Fibroblast of lung (primary cell): ENCODE measurements at regions not wholly inside any gene's neighbourhood (a gene's known extent, or its start where the extent isn't known, plus 50 kb on each side); places are given as distances from the start of the nearest gene placed in this dataset.

Source experiments
- EZH2 ChIP-seq: IDR thresholded peaks from 2 replicates; pipeline ENCODE4 v1.5.1; 2012; ENCODE audit warnings: low read length, control low read depth, mild to moderate bottlenecking; ENCODE audit errors: missing control alignments
- TF ChIP-seq, protein P1 (sequence below), 2 donors: IDR thresholded peaks in 1 of 2; conservative IDR thresholded peaks in 1 of 2; 1 replicate in 1 of 2; 2 replicates in 1 of 2; pipeline ENCODE4 v1.5.1; 2011 to 2012; ENCODE audit warnings: low read length in 2 of 2, control low read depth in 1 of 2, inconsistent platforms in 1 of 2, low read depth in 1 of 2, mild to moderate bottlenecking in 1 of 2

DNA sequence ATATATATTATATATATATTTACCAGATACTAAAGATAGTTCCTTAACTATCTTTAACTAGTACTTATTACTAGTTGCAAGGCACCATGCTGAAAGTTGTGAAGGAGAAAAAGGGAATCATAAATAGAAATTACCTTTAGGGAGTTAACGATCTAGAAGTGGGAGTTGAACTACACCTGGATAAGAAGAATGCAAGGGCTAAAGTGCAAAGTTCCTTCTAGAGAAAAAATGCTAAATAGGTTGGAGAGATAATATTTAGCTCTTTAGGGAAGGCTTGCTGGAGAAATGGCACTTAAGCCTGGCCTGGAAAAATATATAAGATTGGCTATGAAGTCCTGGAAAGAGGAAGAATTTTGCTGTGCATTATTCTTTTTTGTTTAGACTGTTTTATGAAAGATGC lies 130.6 kb upstream of the IGSF10 start:
- TF ChIP-seq, protein P1, sequence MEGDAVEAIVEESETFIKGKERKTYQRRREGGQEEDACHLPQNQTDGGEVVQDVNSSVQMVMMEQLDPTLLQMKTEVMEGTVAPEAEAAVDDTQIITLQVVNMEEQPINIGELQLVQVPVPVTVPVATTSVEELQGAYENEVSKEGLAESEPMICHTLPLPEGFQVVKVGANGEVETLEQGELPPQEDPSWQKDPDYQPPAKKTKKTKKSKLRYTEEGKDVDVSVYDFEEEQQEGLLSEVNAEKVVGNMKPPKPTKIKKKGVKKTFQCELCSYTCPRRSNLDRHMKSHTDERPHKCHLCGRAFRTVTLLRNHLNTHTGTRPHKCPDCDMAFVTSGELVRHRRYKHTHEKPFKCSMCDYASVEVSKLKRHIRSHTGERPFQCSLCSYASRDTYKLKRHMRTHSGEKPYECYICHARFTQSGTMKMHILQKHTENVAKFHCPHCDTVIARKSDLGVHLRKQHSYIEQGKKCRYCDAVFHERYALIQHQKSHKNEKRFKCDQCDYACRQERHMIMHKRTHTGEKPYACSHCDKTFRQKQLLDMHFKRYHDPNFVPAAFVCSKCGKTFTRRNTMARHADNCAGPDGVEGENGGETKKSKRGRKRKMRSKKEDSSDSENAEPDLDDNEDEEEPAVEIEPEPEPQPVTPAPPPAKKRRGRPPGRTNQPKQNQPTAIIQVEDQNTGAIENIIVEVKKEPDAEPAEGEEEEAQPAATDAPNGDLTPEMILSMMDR (conservative IDR thresholded peaks at IDR 0.05 in 1 of 2, IDR thresholded peaks at IDR 0.05 in 1 of 2; ENCODE audit: low read depth in 1 of 2, low read length in 2 of 2), result no peak
- no peak for TF ChIP-seq EZH2
